ENCODE measurements at regions not wholly inside any gene's neighbourhood (a gene's known extent, or its start where the extent isn't known, plus 50 kb on each side); places are given as distances from the start of the nearest gene placed in this dataset.
"Not testable (repeated sequence)": the region's sequence is repeated elsewhere in the genome, so short reads cannot be mapped to it uniquely, and the experiment has no call there.

DNA sequence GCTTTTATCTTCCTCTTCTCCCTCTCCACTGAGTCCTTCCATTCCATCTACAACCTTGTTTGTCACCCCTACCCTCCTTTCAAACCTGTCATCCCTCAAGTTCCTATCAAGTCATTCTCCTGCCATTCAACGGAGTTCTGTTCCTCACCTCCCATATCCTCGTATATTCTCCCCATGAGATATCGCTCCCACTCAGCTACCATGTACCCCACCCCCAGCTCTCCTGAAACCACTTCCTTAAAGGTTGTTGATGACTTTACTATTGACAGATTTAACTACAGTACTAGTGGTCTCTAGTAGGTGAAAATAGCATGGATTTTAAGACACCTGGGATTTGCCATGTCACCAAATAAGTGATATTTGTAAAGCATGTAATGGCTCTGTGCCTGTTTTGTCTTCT lies 107.4 kb upstream of the BARHL2 start:
- no peak for DNase-seq

DNA sequence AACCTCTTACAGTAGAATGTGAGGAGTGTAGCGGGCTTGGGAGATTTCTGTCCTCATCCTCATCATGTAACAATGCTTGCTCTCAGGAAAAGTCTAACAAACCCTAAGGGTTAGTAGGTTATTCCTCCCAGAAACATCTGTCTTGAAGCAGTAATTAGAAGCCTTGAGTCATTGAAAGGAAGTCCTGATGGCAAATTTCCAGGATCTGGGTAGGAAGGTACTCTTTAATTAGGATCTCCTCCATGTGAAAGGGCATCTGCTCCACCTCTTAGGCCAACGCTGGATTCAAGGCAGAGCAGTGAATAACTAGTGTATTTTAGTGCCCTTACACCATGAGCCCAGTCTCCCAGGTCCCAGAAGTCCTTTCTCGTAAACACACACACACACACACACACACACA lies 106.6 kb upstream of the BARHL2 start:
- no peak for DNase-seq

DNA sequence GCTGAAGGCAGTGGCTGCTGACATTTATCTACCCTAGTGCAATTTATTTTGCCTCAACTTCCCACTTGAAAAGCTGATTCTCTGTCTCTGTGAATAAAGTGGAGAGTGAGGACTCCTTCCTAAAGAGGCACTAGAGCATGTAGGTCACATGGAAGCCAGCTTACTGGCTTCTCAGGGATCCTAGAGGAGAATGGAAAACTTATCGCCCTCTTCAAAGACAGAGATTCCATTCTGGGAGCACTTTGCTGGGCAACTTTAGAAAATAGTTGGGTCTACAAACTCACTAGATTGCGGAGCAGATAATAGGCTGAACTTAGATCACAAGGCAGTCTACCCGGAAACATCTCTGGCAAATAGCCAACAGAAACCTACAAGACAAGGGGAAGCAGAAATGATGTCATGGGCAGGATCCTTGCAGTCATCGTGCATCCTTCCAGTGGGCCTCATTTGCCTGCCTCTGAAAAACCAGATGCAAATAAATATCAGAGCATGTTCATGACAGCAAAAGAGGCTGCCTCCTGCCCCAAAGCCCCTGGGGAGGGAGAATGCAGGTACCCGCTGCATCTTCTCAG lies 104.8 kb upstream of the BARHL2 start:
- no peak for DNase-seq

DNA sequence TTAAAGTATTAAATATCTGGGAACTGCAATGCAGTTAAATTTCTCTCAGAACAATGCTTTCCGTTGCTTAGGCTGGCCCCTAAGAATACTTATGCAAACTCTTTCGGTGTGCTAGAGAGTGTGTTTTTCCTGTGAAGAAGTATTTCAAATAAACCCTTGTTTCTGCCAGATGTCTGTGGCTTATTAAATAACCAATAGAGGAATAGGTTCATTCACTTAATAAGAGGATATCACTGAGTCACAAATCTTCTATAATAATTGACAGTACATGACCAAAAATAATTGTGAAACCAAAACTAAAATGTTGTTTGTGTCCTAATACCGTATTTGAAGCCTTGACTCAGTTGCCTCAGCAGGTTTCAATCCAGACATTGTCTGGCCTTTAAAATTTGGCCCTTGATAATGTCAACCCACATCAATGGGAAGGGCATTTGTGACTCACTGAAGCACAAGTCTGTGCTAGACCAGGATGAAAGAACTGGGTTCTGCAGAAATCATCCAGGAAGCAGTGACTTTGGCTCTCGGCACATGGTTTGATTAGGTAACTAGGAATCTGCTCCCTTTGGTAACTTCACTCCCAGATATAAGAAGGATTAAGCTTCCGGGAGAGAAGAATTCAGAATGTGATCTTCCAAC lies 104.2 kb upstream of the BARHL2 start:
- DNase-seq: no peak

DNA sequence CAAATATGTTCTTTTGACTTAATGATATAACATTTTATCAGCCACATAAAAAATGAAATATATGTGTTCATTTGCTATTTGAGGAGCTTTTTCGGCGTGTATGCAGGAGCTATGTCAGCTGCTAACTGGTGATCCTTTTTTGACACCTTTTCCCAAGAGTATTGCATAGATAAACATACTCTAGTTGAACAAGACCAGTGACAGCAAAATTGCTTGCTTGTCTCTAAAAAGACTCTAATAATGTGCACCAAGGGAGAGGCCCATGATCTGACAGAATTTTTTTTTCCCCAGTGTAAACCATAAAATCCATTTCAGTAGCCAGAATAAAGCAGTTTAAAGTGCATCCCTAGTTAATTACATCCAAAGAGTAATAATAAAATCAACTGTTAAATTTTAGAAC lies 103.6 kb upstream of the BARHL2 start:
- no peak for DNase-seq

DNA sequence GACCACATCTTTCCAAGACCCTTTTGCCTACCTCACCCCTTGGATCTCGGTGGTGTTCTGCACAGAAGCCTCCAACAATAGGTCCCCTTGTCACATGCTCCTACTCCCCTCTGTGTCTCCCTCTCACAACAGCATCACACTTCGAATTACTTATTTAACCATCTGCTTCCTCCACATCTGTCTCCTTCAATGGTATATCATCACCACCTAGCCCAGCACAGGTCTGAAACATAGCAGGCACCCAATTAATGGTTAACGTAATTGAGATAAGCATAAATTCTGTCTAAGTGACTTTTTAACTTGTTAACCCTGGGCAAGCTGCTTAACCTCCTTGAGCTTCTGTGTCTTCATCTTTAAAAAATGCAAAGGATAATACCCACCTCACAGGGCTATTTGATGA lies 100.3 kb upstream of the BARHL2 start:
- DNase-seq: no peak

DNA sequence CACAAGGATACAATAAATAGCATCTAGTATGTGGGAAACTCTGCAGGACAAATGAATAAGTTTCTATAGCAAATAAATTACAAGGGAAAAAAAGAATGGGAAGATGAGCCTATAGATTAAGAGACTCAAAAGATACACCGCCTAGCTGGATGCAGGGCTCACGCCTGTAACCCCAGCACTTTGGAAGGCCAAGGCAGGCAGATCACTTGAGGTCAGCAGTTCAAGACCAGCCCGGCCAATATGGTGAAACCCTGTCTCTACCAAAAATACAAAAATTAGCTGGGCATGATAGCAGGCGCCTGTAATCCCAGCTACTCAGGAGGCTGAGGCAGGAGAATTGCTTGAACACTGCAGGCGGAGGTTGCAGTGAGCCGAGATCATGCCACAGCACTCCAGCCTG lies 95.1 kb upstream of the BARHL2 start:
- DNase-seq: not testable (repeated sequence)

DNA sequence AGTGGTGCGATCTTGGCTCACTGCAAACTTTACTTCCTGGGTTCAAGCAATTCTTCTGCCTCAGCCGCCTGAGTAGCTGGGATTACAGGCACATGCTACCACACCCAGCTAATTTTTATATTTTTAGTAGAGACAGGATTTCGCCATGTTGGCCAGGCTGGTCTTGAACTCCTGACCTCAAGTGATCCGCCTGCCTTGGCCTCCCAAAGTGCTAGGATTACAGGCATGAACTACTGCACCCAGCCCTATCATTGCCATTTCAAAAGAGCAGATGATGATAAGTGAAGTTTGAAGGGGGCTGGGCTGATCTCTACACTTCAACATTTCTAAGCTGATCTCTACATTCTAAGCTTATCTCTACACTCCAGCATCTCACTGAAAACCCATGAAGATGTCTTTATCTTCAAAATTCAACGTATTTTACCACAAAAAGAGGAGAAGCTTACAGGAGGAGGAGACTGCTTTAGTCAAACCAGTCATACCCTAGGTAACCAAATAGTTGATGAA lies 94.4 kb upstream of the BARHL2 start:
- DNase-seq: not testable (repeated sequence)

DNA sequence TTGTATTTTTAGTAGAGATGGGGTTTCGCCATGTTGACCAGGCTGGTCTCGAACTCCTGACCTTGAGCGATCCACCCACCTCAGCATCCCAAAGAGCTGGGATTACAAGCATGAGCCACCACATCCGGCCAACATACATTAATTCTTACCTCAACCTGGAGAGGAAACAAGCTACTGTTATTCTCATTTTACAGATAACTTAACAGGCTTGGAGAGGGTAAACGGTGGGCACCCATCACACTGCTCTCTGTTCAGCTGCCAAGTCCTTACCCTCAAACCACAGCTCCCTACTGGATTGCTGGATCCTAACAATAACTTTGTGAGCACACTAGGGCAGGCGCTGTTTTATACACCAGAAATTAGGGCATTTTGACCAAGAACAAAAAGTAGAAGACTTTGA lies 93.6 kb upstream of the BARHL2 start:
- DNase-seq: no peak

DNA sequence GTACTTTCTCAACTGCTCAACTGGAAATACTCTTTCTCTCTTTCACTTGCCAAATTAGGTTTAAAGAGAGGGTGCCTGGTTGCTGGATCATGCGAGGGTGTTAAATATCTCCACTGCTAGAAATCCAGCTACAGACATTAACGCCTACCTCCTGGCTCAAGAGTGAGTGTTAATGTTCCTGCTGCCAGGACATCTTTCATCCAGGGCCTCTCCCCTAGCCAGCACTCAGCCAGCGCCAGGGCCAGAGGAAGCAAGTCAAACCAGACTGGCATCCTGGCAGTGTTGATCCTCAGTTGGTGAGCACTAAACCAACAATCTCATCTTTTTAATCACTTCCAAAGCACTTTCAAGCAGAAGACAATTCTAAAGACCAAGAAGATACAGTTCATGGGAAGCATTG lies 92.9 kb upstream of the BARHL2 start:
- no peak for DNase-seq

DNA sequence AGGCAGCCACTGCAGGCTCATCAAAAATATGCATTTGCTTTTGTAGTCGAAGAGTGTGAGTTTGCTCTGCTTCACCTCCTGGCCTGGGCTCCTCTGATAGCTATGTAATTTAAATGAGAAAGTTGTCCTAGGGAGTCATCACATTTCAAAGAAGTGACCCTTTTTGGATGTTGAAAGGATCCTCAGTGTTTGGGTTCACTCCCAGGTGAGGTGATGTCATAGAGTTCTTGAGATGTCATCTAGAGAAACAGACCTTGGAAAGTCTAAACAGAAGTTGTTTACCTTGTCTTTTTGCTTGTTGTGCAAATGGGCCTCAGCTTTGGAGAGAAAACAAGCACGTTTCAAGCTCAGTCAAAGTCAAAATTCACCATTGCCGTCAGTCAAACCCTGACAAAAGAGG lies 92.0 kb upstream of the BARHL2 start:
- DNase-seq: no peak

DNA sequence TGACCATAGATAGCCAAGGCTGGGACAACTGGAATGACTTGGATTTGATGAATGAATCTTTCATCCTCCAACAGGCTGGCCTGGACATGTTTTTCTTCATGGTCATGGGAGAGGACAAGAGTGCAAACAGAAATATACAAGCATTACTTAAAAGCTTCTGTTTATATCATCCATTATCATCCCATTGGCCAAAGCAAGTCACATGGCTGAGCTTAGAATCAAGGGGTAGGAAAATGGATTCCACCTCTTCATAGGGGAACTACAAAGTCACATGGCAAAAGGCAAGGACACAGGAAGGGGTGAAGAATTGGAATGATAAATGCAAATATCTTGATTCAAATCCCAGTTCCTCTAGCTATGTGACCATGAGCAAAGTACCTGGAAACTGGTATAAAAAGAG lies 90.2 kb upstream of the BARHL2 start:
- DNase-seq: no peak

DNA sequence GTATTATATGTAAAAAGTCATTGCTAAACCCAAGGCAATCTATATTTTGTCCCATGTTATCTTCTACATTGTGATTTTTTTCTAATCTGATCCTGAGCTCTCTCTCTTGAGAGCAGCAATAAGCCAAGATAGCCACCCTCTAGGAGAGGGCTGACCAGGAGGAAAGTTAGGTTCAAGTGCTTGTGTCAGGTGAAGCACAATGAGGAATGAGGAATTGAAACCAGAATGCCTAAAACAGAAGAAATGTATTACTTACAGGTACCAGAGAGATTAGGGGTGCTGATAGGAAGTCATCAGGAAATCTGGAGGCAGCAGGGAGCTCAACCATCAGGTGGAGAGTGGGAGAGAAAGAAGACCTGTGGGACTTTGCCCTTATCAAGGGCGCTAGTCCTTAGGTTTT lies 85.5 kb upstream of the BARHL2 start:
- DNase-seq: no peak

DNA sequence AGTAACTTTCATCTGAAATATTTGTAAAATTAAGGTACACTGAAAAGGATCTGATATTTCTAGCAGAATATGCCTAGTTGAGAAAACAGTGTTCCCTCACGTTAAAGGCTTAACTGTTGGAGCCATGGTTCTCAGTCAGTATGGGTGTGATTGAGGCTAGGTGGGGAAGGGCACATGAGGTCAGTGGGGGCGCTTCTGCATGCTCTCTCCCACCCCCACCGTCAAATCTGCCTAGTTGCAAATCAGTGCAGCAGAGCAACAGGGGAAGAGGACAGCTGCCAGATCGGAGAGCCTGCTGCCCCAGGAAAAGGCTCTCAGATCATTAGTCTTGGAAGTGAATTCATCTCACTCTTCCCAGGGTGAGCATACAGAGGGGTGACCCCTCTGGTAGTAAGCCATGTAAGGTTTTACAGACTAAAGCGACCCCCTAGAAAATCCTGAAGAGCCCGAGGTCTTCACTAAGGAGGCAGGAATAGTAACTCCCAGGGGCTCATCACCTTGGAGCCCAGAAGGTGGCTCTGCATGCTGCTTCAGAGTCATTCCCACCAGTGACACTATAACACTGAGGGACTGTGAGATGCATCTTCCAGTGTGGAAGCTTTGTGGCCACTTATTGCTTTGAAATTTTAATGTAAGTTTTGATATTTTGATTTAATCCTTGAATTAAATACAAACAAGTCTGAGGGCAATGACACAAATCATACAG lies 83.1 kb upstream of the BARHL2 start:
- DNase-seq: no peak

DNA sequence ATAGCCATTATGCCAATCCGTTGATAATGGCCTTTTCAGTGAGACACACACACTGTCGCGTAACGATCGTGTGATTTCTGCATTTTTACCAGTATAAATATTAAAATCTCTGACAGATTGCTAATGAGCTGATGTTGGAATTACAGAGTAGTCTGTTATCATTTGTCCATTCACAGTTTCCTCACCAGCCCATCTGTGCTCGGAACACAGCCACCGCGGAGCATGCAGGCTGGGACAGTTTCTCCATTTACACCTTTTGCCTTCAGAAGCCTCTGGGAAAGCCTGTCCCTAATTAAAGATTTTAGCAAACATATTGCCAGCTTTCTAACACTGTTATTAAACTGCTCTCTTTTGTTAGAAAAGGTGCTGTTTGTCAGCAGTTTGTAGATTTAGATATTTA lies 82.2 kb upstream of the BARHL2 start:
- DNase-seq: no peak

DNA sequence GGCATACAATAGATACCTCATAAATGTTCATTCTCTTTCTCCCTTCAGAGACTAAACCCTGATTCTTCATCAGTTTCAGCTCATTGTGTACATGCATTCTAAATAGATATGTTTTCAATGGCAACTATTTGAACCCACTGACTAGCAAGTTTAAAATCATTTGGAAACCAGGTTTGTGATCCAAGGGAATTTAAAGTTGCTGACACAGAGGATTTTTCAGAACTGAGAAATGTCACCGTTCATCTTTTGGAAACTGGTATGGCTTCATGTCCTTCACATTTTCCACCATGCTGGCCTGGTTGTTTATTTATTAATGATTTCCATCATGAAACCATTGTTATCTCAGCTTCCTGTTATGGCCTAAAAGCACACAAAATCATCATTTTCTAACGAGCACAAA lies 81.8 kb upstream of the BARHL2 start:
- no peak for DNase-seq

DNA sequence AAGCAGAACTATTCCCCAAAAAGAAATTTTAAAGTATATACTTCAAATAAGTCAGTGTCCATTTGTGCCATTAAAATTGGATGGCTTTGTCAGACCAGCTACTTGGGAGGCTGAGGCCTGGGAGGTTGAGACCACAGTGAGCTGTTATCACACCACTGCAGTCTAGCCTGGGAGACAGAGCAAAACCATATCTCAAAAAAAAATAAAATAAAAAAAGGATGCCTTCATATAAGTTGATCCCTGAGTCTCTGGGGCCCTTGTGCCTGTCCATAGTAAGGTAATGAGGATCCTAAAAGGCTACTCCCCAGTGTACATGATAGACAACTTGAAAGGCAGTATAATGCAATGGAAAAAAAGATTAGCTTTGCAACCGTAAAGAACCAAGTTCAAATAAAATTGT lies 81.2 kb upstream of the BARHL2 start:
- DNase-seq: no peak

DNA sequence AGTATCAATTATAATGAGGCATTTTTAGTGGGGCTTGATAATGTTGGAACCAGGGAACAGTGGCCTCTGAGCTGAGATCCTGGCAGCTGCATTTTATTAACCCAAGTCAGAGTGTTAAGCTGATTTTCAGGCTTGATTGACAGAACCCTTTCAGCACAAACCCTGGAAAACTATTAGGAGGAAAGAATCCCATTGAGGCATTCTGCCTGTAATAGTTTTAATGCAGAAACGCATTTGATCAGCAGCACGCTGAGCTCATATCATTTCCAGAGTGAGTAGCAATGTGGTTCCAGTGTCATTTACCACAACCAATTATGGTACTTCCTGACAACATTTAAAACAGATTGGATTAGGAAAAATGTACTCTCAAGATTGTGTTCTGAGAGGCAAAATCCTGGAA lies 78.3 kb upstream of the BARHL2 start:
- DNase-seq: no peak

DNA sequence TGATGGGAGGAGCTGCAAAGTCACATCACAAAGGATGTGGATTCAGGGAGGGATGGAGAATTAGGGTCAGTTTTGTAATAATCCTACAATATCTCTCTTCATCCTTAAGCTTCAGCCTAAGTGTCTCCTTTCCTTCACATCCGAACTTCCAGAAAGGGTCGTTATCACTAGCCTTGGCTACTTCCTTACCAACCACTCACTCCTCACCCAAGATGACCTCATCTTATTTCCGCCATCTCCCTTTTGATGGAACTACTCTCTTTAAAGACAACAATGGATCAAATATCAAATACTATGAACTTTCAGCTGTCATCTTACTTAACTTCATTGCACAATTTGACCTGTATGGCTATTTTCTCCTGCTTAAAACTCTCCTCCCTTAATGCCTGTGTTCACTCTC lies 69.6 kb upstream of the BARHL2 start:
- no peak for DNase-seq

DNA sequence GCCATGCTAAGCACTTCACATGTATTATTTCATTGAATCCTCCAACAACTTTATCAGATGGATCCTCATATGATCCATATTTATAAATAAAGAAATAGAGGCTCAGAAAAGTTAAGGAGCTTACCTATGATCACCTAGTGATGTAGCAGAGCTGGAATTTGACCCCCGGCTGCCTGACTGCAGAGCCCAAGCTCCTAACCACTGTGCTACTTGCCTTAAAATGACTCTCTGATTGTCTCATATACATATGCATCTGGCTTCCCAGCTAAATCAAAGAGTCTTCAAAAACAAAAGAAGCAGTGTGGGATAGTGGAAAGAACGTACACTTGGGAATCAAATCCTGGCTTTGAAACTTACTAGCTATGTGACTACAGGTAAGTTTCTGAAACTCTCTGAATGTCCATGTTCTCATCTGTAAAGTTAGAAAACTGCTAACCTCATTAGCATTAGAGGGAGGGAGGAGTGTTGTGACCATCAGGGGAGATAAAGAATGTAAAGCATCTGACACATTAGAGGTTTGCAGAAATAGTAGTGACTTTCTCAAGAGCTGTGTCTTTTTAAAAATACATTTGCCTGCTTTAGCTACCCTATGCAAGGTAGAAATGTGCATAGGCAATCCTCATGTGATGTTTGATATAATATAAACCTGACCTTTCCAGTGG lies 67.2 kb upstream of the BARHL2 start:
- DNase-seq: no peak

DNA sequence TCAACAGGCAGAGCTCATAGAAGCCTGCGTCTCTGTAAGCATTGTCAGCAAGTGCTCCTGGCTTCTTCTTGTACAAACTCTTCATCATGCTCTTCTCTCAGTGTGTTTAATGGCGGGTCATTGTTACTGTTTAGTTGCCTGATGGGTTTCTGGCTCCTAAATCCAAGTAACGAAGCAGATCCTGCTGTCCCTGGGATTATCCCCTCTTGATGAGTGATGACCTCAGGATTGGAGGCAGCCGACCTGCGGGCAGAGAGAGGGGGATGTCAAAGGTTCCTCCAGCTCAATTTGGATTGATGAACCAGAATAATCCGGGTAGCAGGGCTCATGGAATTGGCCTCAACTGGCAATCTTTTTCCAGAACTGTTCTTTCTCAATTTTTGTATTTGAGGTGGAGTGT lies 66.1 kb upstream of the BARHL2 start:
- no peak for DNase-seq

DNA sequence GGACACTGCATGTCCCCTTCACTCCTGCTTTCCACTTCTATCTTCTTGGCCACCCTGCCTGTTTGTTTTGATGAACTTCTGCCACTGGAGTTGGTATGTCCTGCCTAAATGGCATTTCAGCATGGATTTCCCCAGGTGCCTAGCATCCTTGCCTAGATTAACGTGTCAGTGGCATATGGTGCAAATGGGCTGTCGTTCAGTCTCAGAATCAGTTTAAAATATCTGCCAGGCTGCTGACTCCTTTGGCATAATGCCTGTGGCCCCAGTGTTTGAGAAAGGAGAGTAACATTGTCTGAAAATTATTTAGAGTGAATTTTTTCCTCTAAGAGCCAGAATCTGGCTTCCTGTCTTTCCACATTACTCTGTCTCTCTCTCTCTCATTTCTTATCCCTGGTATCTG lies 64.9 kb upstream of the BARHL2 start:
- DNase-seq: no peak

DNA sequence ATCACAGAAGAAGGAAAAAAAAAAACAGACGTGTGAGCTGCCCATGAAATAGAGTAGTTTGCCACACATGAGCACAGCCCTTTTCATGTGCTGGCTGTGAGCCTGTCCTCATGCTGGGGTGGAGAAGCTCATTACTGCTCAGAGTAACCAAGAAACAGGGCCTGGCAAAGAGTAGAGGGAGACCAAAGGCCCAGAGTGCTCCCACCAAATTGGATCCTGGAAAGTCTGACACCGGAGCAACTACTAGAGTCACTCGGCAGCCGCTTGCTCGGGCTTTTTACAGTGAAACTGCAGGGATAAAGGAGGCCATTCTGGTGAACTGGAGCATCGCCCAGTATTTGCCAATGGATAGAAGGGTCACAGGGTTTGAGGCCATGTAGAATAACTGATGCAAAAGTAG lies 64.4 kb upstream of the BARHL2 start:
- no peak for DNase-seq
